RWPE2 (cell line): ENCODE measurements at regions not wholly inside any gene's neighbourhood (a gene's known extent, or its start where the extent isn't known, plus 50 kb on each side); places are given as distances from the start of the nearest gene placed in this dataset.

Experiments
- ATAC-seq: fragments of 200-7000 bp; cut with Tn5 transposase; 3 replicates; pipeline ENCODE4 v1.9.1; 2021; ENCODE audit warnings: low read depth
- DNase-seq: peaks from one replicate; pipeline ENCODE4 v3.0.0-alpha.2; 2020; ENCODE audit warnings: low spot score
- H3K27ac ChIP-seq: fragments of 450-650 bp; 2 replicates; pipeline ENCODE4 v1.5.1; 2017; ENCODE audit warnings: mild to moderate bottlenecking; ENCODE audit not compliant: poor library complexity, severe bottlenecking
- H3K27me3 ChIP-seq: fragments of 250-450 bp; sonication (Bioruptor Pico); 2 replicates; pipeline ENCODE4 v1.5.1; 2021; ENCODE audit warnings: mild to moderate bottlenecking, moderate library complexity; ENCODE audit not compliant: insufficient read depth, poor library complexity, severe bottlenecking
- H3K36me3 ChIP-seq: fragments of 250-450 bp; sonication (Bioruptor Pico); 2 replicates; pipeline ENCODE4 v1.5.1; 2020; ENCODE audit warnings: low read depth, mild to moderate bottlenecking, moderate library complexity
- H3K4me1 ChIP-seq: fragments of 250-450 bp; sonication (Bioruptor Pico); 2 replicates; pipeline ENCODE4 v1.5.1; 2021; ENCODE audit warnings: mild to moderate bottlenecking, moderate library complexity; ENCODE audit not compliant: insufficient read depth, poor library complexity, severe bottlenecking
- H3K4me3 ChIP-seq: fragments of 250-450 bp; sonication (Bioruptor Pico); 2 replicates; pipeline ENCODE4 v1.5.1; 2021; ENCODE audit warnings: mild to moderate bottlenecking, moderate library complexity; ENCODE audit not compliant: severe bottlenecking
- H3K9me3 ChIP-seq: fragments of 250-450 bp; sonication (Bioruptor Pico); 2 replicates; pipeline ENCODE4 v1.5.1; 2021; ENCODE audit warnings: mild to moderate bottlenecking, moderate library complexity; ENCODE audit not compliant: severe bottlenecking
- CTCF ChIP-seq: fragments of 450-650 bp; IDR thresholded peaks from one replicate; pipeline ENCODE4 v1.5.1; 2017; ENCODE audit warnings: mild to moderate bottlenecking, moderate library complexity; ENCODE audit not compliant: poor library complexity, severe bottlenecking

GRCh38 chr7:132713893-132714292 lies 137.6 kb upstream of the PLXNA4 start:
- Histone ChIP-seq H3K4me3 (no peak overlapping the region), H3K9me3 (no peaks in the 10 kb centered on the region), H3K4me1 (no peaks in the 10 kb centered on the region), H3K36me3 (no peaks in the 10 kb centered on the region), H3K27ac (no peak overlapping the region), H3K27me3 (no peaks in the 10 kb centered on the region)
- ATAC-seq, result no peak
- DNase-seq, result no peak
- TF ChIP-seq CTCF, result no peak

GRCh38 chr7:132709971-132710567 lies 133.8 kb upstream of the PLXNA4 start:
- peak; percentile 53 for TF ChIP-seq CTCF
- DNase-seq (no peak), ATAC-seq (no peak)

GRCh38 chr7:132708470-132708869 lies 132.2 kb upstream of the PLXNA4 start:
- ATAC-seq (no peak), DNase-seq (no peak)
- Histone ChIP-seq H3K27ac (no peak overlapping the region), H3K4me3 (no peak overlapping the region), H3K9me3 (no peaks in the 10 kb centered on the region), H3K36me3 (no peaks in the 10 kb centered on the region), H3K4me1 (no peaks in the 10 kb centered on the region), H3K27me3 (no peaks in the 10 kb centered on the region)
- no peak for TF ChIP-seq CTCF

More at GRCh38 chr7:132709971-132710567, 133.8 kb upstream of the PLXNA4 start:
- Histone ChIP-seq H3K9me3 (no peaks in the 10 kb centered on the region), H3K4me1 (no peaks in the 10 kb centered on the region), H3K36me3 (no peaks in the 10 kb centered on the region), H3K27ac (no peak overlapping the region), H3K27me3 (no peaks in the 10 kb centered on the region), H3K4me3 (no peak overlapping the region)

- Histone ChIP-seq H3K27ac (no peak overlapping the region), H3K27me3 (no peaks in the 10 kb centered on the region), H3K4me3 (no peak overlapping the region), H3K36me3 (no peaks in the 10 kb centered on the region), H3K9me3 (no peaks in the 10 kb centered on the region), H3K4me1 (no peaks in the 10 kb centered on the region)
- ATAC-seq, result no peak
- DNase-seq, result no peak
- TF ChIP-seq CTCF, result no peak
Measured at GRCh38 chr7:132705146-132705545, 128.9 kb upstream of the PLXNA4 start.

GRCh38 chr7:132703742-132704141 lies 127.5 kb upstream of the PLXNA4 start:
- Histone ChIP-seq H3K4me1 (no peaks in the 10 kb centered on the region), H3K27me3 (no peaks in the 10 kb centered on the region), H3K36me3 (no peaks in the 10 kb centered on the region), H3K9me3 (no peaks in the 10 kb centered on the region), H3K4me3 (no peak overlapping the region), H3K27ac (no peak overlapping the region)
- ATAC-seq (no peak), DNase-seq (no peak)
- TF ChIP-seq CTCF, result no peak
